B cell (primary cell): ENCODE measurements at regions not wholly inside any gene's neighbourhood (a gene's known extent, or its start where the extent isn't known, plus 50 kb on each side); places are given as distances from the start of the nearest gene placed in this dataset.

Source experiments
- EZH2 ChIP-seq: IDR thresholded peaks from 2 replicates; pipeline ENCODE4 v1.6.1; 2012; ENCODE audit warnings: borderline replicate concordance, low read depth, mild to moderate bottlenecking, moderate library complexity, low read length; ENCODE audit not compliant: insufficient read depth, poor library complexity, severe bottlenecking
- TF ChIP-seq, protein P1 (sequence below): fragments of 200-600 bp; IDR thresholded peaks from one replicate; pipeline ENCODE4 v1.8.0; 2022; ENCODE audit warnings: antibody characterized with exemption, mild to moderate bottlenecking

DNA sequence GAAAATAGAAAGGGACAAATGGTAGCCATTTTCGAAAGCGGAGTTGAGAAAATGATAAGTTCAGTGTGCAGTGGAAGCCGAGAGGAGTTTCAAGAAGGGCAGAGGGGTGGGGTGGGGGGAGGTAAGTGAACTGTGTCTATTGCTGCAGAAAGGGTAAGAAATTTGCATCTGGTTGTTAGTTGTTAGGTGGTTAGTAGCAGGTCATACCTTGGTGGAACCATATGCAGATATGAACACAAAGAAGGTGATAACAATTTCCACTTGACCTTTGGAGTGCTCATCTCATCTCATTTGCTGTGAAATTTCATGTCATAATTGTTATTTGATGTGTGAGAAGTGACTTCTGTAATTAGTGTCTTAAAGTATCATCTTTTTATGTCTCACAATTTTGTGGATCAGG is 288.2 kb downstream of the QKI start:
- TF ChIP-seq, protein P1, sequence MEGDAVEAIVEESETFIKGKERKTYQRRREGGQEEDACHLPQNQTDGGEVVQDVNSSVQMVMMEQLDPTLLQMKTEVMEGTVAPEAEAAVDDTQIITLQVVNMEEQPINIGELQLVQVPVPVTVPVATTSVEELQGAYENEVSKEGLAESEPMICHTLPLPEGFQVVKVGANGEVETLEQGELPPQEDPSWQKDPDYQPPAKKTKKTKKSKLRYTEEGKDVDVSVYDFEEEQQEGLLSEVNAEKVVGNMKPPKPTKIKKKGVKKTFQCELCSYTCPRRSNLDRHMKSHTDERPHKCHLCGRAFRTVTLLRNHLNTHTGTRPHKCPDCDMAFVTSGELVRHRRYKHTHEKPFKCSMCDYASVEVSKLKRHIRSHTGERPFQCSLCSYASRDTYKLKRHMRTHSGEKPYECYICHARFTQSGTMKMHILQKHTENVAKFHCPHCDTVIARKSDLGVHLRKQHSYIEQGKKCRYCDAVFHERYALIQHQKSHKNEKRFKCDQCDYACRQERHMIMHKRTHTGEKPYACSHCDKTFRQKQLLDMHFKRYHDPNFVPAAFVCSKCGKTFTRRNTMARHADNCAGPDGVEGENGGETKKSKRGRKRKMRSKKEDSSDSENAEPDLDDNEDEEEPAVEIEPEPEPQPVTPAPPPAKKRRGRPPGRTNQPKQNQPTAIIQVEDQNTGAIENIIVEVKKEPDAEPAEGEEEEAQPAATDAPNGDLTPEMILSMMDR, result no peak
- no peak for TF ChIP-seq EZH2
